HG03045 (cell line): ENCODE measurements at regions not wholly inside any gene's neighbourhood (a gene's known extent, or its start where the extent isn't known, plus 50 kb on each side); places are given as distances from the start of the nearest gene placed in this dataset.

Experiments used
- ATAC-seq: cut with Tn5 transposase; IDR thresholded peaks from one replicate; pipeline ENCODE4 v1.9.1; 2021; ENCODE audit warnings: mild to moderate bottlenecking, moderate library complexity; ENCODE audit not compliant: unreplicated experiment

DNA sequence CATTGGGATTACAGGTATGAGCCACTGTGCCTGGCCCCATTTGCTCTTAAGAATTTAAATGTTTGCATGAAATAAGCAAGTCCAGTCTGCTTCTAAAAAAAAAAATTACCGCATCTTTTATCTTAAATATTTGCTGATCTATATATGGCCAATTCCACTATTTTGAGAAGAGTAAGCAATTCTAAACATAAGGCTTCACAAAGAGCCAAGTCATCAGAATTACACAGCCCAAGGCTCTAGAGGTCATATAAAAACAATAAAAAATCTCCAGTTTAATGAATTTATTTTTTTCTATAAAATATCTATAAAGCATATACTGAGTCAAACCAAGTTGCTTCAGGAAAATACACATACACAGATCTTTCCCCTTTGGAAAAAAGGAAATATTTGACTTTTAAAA, 79.0 kb upstream of the CPNE8 start:
- no peak for ATAC-seq

DNA sequence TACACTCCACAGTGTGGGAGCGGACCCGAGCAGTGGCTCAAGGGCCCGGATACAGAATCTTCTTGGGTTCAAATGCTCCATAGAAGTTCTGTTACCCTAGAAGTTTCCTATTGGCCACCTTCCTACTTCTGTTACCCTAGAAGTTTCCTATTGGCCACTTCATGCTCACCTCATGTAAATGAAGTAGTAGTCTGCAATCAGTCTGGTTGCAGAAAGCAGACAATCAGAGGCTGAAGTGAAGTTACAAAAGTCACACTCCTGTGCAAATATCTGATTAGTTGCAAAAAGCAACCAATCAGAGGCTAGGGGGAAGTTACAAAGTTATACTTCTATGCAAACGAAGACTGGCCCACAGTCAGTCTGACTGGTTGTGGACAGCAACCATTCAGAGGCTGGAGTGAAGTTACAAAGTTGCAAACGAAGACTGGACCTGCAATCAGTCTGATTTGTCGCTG, 77.8 kb upstream of the CPNE8 start:
- no peak for ATAC-seq

DNA sequence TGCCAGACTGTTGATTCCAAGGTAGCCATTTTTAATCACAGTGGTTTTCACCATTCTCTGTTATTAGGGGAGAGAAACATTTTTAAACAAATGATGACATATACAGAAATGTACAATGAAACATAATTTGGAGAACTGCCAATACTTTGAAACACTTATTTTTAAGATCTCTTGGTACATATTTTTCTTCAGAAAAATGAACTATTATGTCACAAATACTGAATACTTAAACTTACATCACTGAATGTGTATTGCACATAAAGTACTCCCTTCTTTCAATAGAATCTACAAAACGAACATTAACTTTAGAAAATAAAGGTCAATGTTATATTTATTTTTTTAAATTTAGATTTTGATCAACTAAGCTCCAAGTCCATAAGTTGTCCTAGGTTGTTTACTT, 71.7 kb upstream of the CPNE8 start:
- ATAC-seq = no peak

DNA sequence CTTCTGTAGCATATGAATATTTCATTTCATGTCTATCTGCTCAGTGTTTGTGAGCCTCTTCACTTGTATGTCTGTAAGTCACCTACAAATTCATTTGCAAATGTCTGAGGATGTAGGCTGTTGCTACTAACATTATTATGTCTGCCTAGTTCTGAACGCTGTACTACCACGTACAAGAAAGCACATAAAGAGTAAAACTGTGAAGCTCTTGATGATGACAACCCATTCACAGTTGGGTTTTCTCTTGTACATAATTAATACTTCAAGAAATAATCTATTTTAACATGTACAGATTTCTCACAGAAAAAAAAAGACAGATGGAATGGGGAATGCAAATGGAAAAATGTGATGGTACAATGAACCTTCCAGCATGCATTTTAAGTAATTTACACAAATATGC, 64.3 kb upstream of the CPNE8 start:
- no peak for ATAC-seq

DNA sequence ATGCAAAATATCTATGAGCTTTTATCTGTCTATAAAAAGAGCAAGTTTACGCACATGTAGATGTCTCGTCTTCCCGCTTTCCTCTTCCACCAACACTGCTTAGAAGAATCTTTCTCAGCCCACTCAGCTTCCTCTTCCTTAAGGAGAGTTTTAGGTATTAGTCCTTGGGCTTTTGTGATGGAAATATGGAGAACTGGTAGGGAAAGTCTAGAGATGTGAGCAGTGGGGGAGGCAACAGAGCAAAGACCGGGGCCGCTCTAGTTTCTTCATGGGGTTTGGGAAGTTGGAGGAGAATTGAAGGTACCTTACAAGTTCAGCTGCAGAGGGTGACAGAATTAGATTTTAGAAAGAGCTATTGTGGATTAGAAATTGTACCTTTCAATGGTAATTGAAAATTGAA, 56.3 kb upstream of the CPNE8 start:
- no peak for ATAC-seq

DNA sequence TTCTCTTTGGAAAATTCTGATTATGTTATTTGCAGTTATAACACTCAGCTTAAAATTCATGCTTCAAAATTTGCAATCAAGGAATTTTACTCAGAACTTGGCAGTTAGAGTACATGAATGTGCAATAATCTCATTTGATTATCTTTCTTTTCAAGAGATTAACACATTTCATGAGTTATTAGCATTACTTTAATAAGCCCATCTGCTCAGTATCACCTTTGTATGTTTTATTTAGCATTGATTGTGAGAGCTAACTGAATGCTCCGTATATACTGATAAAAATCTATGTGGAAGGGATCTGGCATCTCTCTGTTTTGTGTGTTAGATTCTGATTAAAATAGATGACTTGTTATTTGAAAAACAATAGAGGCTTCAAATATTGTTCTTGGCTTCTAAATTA, 55.6 kb upstream of the CPNE8 start:
- no peak for ATAC-seq

DNA sequence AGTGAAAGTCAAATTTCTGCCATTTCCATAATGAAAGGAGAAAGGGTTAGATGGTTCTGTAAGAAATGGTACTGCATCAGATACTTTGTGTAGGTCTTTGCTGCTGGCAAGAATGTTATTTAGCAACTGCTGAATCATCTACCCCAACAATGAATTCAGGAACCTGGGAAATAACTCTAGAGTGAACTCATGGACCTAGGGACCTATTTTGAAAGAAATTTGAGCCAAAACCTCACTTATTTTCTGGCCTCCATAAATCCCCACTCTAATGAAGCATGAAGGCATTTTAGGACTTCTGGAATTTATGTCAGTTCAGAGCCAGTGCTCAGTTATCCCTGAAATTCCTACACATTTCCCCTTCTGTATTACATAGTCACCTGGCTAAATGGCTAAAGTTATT, 50.9 kb upstream of the CPNE8 start:
- no peak for ATAC-seq
